ENCODE measurements at regions not wholly inside any gene's neighbourhood (a gene's known extent, or its start where the extent isn't known, plus 50 kb on each side); places are given as distances from the start of the nearest gene placed in this dataset.
A peak's percentile ranks its signal among the peaks of the same experiment; 100 is the strongest.

DNA sequence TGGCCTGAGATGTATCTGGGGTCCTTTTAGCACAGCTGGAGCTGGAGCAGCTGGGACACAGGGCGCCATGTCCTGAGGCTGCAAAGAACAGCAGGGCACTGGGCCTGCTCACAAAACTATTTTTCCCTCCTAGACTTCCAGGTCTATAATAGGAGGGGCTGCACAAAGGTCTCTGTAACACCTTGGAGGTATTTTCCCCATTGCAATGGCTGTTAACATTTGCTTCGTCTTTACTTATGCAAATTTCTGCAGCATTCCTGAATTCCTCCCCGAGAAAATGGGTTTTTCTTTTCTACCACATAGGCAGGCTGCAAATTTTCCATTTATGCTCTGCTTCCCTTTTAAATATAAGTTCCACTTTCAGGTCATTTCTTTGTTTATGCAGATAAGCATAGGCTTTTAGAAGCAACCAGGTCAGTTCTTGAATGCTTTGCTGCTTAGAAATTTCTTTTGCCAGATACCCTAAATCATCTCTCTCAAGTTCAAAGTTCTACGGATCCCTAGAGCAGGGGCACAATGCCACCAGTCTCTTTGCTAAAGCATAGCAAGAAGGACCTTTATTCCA is 130.8 kb downstream of the PCSK1 start:
- TF ChIP-seq, protein P1, sequence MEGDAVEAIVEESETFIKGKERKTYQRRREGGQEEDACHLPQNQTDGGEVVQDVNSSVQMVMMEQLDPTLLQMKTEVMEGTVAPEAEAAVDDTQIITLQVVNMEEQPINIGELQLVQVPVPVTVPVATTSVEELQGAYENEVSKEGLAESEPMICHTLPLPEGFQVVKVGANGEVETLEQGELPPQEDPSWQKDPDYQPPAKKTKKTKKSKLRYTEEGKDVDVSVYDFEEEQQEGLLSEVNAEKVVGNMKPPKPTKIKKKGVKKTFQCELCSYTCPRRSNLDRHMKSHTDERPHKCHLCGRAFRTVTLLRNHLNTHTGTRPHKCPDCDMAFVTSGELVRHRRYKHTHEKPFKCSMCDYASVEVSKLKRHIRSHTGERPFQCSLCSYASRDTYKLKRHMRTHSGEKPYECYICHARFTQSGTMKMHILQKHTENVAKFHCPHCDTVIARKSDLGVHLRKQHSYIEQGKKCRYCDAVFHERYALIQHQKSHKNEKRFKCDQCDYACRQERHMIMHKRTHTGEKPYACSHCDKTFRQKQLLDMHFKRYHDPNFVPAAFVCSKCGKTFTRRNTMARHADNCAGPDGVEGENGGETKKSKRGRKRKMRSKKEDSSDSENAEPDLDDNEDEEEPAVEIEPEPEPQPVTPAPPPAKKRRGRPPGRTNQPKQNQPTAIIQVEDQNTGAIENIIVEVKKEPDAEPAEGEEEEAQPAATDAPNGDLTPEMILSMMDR (IDR thresholded peaks at IDR 0.05), result no peak
- TF ChIP-seq POLR2A (IDR thresholded peaks at IDR 0.05), result no peak
- H3K4me3 ChIP-seq, result no peak overlapping the region
- H3K27me3 ChIP-seq, result no peaks in the 10 kb centered on the region
- no peaks in the 10 kb centered on the region for H3K36me3 ChIP-seq
- H3K4me1 ChIP-seq, result no peaks in the 10 kb centered on the region
- DNase-seq, result no peak
- H3K27ac ChIP-seq, result no peak overlapping the region
- H3K9me3 ChIP-seq, result no peaks in the 10 kb centered on the region

DNA sequence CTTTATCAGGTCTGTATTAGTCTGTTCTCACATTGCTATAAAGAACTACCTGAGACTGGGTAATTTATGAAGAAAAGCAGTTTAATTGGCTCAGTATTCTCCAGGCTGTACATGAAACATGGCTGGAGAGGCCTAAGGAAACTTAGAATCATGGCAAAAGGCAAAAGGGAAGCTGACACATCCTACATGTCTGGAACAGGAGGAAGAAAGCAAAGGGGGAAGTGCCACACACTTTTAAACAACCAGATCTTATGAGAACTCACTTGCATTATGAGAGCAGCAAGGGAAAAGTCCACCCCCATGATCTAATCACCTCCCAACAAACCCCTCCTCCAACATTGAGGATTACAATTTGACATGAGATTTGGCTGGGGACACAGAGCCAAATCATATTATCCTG is 132.1 kb downstream of the PCSK1 start:
- H3K4me3 ChIP-seq, result no peak overlapping the region
- DNase-seq, result no peak

DNA sequence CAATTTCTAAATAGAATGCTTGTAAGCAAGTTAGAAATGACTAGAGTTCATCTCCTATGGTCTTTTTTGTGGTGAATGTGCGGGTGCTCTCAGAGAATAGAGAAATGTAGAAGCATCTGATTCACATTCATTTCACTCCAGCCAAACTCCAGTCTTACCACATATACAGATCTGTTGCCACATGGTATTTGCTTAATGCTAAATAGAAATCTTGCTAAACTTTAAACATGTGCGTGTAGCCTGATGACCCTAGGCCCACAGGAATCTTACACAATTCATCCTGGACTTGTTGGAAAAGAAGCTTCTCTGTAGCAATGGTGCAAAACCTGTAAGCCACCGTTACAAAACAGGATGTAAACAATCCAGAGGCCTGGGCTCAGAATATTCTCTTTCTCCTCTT is 135.2 kb downstream of the PCSK1 start:
- TF ChIP-seq POLR2A (IDR thresholded peaks at IDR 0.05), result no peak
- TF ChIP-seq, protein P1 (IDR thresholded peaks at IDR 0.05), result no peak

More for the DNA sequence above, 132.1 kb downstream of the PCSK1 start:
- TF ChIP-seq, protein P1 (IDR thresholded peaks at IDR 0.05), result no peak
- TF ChIP-seq POLR2A (IDR thresholded peaks at IDR 0.05), result no peak
- no peaks in the 10 kb centered on the region for H3K36me3 ChIP-seq
- H3K27ac ChIP-seq, result no peak overlapping the region
- H3K27me3 ChIP-seq, result no peaks in the 10 kb centered on the region
- no peaks in the 10 kb centered on the region for H3K4me1 ChIP-seq
- H3K9me3 ChIP-seq, result no peaks in the 10 kb centered on the region

DNA sequence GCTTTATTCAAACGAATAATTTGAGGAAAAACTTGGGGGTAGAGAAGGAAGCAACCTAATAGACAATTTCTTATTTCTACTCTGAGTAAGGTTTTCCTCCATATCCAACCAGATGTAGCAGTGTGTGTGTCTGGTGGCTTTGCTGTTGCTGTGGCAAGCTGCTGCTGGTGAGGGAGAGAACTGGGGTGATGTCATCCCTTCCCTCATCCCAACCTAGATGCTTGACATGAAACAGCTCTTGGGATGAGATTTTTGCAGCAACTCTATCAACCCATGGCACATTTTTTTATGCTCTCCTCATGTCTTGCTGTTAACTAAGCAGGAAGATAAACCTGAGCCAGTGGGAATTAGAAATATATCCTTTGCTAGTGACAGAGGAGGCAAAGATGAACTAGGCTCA is 135.8 kb downstream of the PCSK1 start:
- no peaks in the 10 kb centered on the region for H3K4me1 ChIP-seq
- DNase-seq, result no peak
- TF ChIP-seq POLR2A (IDR thresholded peaks at IDR 0.05), result no peak
- TF ChIP-seq, protein P1 (IDR thresholded peaks at IDR 0.05), result no peak

More for the DNA sequence above, 135.2 kb downstream of the PCSK1 start:
- Histone ChIP-seq H3K9me3 (no peaks in the 10 kb centered on the region), H3K4me3 (no peak overlapping the region), H3K4me1 (no peaks in the 10 kb centered on the region), H3K27me3 (no peaks in the 10 kb centered on the region), H3K27ac (peak overlapping the region in 1 of 4 donors; percentile 12), H3K36me3 (no peaks in the 10 kb centered on the region)
- DNase-seq, result no peak

DNA sequence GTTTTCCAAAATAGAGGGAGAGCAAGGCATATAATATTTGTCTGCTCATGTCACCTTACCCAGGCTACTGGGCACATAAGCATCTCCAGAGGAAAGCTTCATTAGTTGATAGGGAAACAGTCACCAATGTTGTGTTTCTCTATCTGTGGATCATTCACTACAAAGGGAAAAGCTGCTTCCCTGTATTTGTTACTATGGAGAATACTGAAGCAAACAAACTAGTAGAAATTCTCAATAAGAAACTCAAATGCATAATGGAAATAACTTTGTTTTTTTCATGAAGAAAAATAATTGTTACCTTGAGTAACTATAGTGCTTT is 138.2 kb downstream of the PCSK1 start:
- Histone ChIP-seq H3K4me3 (no peak overlapping the region), H3K36me3 (no peaks in the 10 kb centered on the region), H3K4me1 (no peaks in the 10 kb centered on the region), H3K9me3 (no peaks in the 10 kb centered on the region), H3K27ac (no peak overlapping the region), H3K27me3 (no peaks in the 10 kb centered on the region)
- TF ChIP-seq POLR2A (IDR thresholded peaks at IDR 0.05), result no peak
- TF ChIP-seq, protein P1 (IDR thresholded peaks at IDR 0.05), result no peak
- no peak for DNase-seq

More for the DNA sequence above, 135.8 kb downstream of the PCSK1 start:
- Histone ChIP-seq H3K9me3 (no peaks in the 10 kb centered on the region), H3K36me3 (no peaks in the 10 kb centered on the region), H3K27ac (no peak overlapping the region), H3K4me3 (no peak overlapping the region), H3K27me3 (no peaks in the 10 kb centered on the region)
